ENCODE measurements at regions not wholly inside any gene's neighbourhood (a gene's known extent, or its start where the extent isn't known, plus 50 kb on each side); places are given as distances from the start of the nearest gene placed in this dataset.

DNA sequence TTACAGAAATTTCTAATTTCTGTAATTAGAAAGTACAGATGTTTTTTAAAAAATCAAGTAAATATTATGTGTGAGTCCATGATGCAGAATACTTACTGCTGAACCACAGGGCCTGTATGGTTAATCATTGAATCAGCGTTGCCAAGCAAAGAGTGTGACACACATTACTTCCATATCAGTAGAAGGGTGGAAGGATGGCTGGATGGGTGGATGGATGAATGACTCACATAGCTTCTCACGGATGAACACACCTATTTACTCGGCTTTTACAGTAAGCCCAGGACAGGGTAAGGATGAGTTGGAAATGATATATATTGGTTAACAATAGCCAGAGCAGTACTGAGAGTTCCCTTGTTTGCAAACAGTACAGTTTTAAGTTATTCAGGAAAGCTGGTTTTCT is 495.9 kb upstream of the RBFOX1 start:
- TF ChIP-seq, protein P1, sequence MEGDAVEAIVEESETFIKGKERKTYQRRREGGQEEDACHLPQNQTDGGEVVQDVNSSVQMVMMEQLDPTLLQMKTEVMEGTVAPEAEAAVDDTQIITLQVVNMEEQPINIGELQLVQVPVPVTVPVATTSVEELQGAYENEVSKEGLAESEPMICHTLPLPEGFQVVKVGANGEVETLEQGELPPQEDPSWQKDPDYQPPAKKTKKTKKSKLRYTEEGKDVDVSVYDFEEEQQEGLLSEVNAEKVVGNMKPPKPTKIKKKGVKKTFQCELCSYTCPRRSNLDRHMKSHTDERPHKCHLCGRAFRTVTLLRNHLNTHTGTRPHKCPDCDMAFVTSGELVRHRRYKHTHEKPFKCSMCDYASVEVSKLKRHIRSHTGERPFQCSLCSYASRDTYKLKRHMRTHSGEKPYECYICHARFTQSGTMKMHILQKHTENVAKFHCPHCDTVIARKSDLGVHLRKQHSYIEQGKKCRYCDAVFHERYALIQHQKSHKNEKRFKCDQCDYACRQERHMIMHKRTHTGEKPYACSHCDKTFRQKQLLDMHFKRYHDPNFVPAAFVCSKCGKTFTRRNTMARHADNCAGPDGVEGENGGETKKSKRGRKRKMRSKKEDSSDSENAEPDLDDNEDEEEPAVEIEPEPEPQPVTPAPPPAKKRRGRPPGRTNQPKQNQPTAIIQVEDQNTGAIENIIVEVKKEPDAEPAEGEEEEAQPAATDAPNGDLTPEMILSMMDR (IDR thresholded peaks at IDR 0.05 in 2 of 3, conservative IDR thresholded peaks at IDR 0.05 in 1 of 3; ENCODE audit: borderline replicate concordance in 1 of 3, insufficient read depth in 1 of 3, low read depth in 2 of 3, low read length in 2 of 3) = no peak
- TF ChIP-seq CEBPB (IDR thresholded peaks at IDR 0.05; ENCODE audit: low read depth) = no peak
- no peak for TF ChIP-seq SIN3A (IDR thresholded peaks at IDR 0.05; ENCODE audit: low read depth)
- TF ChIP-seq EZH2 (IDR thresholded peaks at IDR 0.05) = no peak
- no peak for TF ChIP-seq EZH2phosphoT487 (IDR thresholded peaks at IDR 0.05; ENCODE audit: borderline replicate concordance)
- no peak for TF ChIP-seq POLR2A (IDR thresholded peaks at IDR 0.05; ENCODE audit: borderline replicate concordance, extremely low read depth, insufficient read depth, insufficient read length)
- no peak for TF ChIP-seq SP1 (IDR thresholded peaks at IDR 0.05; ENCODE audit: low read depth)
- no peak for TF ChIP-seq SRF (IDR thresholded peaks at IDR 0.05; ENCODE audit: low read depth)
- no peak for TF ChIP-seq ZFX (IDR thresholded peaks at IDR 0.05)
